Fibroblast of lung (primary cell): ENCODE measurements at regions not wholly inside any gene's neighbourhood (a gene's known extent, or its start where the extent isn't known, plus 50 kb on each side); places are given as distances from the start of the nearest gene placed in this dataset.

Experiments used
- CTCF ChIP-seq, 2 donors: IDR thresholded peaks in 1 of 2; conservative IDR thresholded peaks in 1 of 2; 1 replicate in 1 of 2; 2 replicates in 1 of 2; pipeline ENCODE4 v1.5.1; 2011 to 2012; ENCODE audit warnings: low read length in 2 of 2, control low read depth in 1 of 2, inconsistent platforms in 1 of 2, low read depth in 1 of 2, mild to moderate bottlenecking in 1 of 2
- EZH2 ChIP-seq: IDR thresholded peaks from 2 replicates; pipeline ENCODE4 v1.5.1; 2012; ENCODE audit warnings: low read length, control low read depth, mild to moderate bottlenecking; ENCODE audit errors: missing control alignments

DNA sequence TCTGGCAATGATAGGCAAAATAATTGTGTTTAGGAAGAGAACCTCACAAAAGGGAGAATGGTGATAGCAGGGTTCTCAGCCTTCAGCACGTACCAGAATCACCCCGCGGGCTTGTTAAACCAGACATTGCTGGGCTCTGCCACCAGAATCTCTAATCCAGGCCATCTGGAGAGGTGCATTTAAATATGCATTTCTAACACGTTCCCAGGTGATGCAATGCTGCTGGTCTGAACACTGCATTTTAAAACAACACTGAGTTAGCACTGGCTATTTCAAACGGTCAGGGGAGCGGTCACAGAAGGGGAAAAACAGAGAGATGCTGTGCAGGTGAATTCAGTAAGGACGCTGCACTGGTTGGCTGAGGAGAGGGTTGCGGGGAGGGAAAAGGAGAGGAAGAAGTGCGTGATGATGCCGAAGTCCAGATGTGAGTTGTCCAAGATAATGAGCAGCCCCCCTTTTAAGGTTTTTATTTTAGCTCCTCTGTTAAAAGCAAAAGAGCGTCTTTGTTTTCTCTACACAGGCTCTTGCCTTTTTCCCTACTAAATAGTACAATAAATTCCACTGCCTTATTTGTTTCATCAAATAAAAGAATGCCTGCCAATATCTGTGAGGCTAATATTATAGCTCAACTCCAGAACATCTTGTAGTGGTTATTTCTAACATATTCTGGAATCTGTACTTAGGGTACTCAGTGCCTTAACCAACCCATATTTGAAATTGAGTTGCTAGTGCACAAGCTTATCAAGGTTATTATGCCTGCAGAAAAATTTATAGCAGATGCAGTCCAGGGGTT, 109.6 kb upstream of the POU2AF2 start:
- TF ChIP-seq EZH2 (no peak), CTCF (conservative IDR thresholded peaks at IDR 0.05 in 1 of 2, IDR thresholded peaks at IDR 0.05 in 1 of 2; ENCODE audit: low read depth in 1 of 2, low read length in 2 of 2) (no peak)
